Loucy (cell line): ENCODE measurements at regions not wholly inside any gene's neighbourhood (a gene's known extent, or its start where the extent isn't known, plus 50 kb on each side); places are given as distances from the start of the nearest gene placed in this dataset.

ENCODE experiments used
- H2AFZ ChIP-seq: fragments of 200-600 bp; sonication (generic); 2 replicates; pipeline ENCODE4 v1.6.0; 2016; ENCODE audit warnings: antibody characterized with exemption, mild to moderate bottlenecking, low read length, moderate library complexity
- H3F3A ChIP-seq: fragments of 200-600 bp; 2 replicates; pipeline ENCODE4 v1.6.0; 2016; ENCODE audit warnings: antibody characterized with exemption, low read depth, mild to moderate bottlenecking
- H3K27me3 ChIP-seq: fragments of 200-600 bp; sonication (generic); 2 replicates; pipeline ENCODE4 v1.6.1; 2014; ENCODE audit warnings: low read length, mild to moderate bottlenecking; ENCODE audit not compliant: insufficient read depth, poor library complexity, severe bottlenecking
- H3K36me3 ChIP-seq: fragments of 200-600 bp; sonication (generic); 2 replicates; pipeline ENCODE4 v1.6.1; 2016; ENCODE audit warnings: low read length; ENCODE audit not compliant: insufficient read depth
- H3K4me1 ChIP-seq: fragments of 200-600 bp; sonication (generic); 2 replicates; pipeline ENCODE4 v1.5.1; 2014; ENCODE audit warnings: low read length, mild to moderate bottlenecking; ENCODE audit not compliant: insufficient read depth, poor library complexity, severe bottlenecking
- H3K4me2 ChIP-seq: fragments of 200-600 bp; sonication (generic); 2 replicates; pipeline ENCODE4 v1.6.0; 2014; ENCODE audit warnings: antibody characterized with exemption, low read length, low read depth, mild to moderate bottlenecking; ENCODE audit not compliant: poor library complexity, severe bottlenecking
- H3K4me3 ChIP-seq: fragments of 200-600 bp; sonication (generic); 2 replicates; pipeline ENCODE4 v1.5.1; 2014; ENCODE audit warnings: low read length, mild to moderate bottlenecking, mixed read lengths; ENCODE audit not compliant: poor library complexity, severe bottlenecking
- H3K79me2 ChIP-seq: fragments of 200-600 bp; sonication (generic); 2 replicates; pipeline ENCODE4 v1.6.1; 2014; ENCODE audit warnings: low read length; ENCODE audit not compliant: insufficient read depth
- H3K9ac ChIP-seq: fragments of 200-600 bp; sonication (generic); 2 replicates; pipeline ENCODE4 v1.6.0; 2014; ENCODE audit warnings: mild to moderate bottlenecking, low read depth, low read length, moderate library complexity; ENCODE audit not compliant: poor library complexity, severe bottlenecking
- H3K9me2 ChIP-seq: fragments of 200-600 bp; sonication (generic); replicated peaks from 2 replicates; pipeline ENCODE4 v1.6.1; 2016; ENCODE audit warnings: low read depth, low read length, mixed read lengths
- H3K9me3 ChIP-seq: fragments of 200-600 bp; sonication (generic); 2 replicates; pipeline ENCODE4 v1.6.1; 2014; ENCODE audit warnings: mild to moderate bottlenecking, antibody characterized with exemption, low read length, low read depth; ENCODE audit not compliant: insufficient read depth
- H4K20me1 ChIP-seq: fragments of 200-600 bp; sonication (generic); 2 replicates; pipeline ENCODE4 v1.6.0; 2014; ENCODE audit warnings: antibody characterized with exemption, low read length, mild to moderate bottlenecking; ENCODE audit not compliant: insufficient read depth, poor library complexity, severe bottlenecking
- EZH2phosphoT487 ChIP-seq: fragments of 200-600 bp; IDR thresholded peaks from 2 replicates; pipeline ENCODE4 v1.6.1; 2018; ENCODE audit warnings: antibody characterized with exemption, mild to moderate bottlenecking, moderate library complexity, borderline replicate concordance
- TF ChIP-seq, protein P1 (sequence below): fragments of 200-600 bp; sonication (generic); conservative IDR thresholded peaks from 2 replicates; pipeline ENCODE4 v1.5.1; 2014; ENCODE audit warnings: mild to moderate bottlenecking, antibody characterized with exemption, low read length

DNA sequence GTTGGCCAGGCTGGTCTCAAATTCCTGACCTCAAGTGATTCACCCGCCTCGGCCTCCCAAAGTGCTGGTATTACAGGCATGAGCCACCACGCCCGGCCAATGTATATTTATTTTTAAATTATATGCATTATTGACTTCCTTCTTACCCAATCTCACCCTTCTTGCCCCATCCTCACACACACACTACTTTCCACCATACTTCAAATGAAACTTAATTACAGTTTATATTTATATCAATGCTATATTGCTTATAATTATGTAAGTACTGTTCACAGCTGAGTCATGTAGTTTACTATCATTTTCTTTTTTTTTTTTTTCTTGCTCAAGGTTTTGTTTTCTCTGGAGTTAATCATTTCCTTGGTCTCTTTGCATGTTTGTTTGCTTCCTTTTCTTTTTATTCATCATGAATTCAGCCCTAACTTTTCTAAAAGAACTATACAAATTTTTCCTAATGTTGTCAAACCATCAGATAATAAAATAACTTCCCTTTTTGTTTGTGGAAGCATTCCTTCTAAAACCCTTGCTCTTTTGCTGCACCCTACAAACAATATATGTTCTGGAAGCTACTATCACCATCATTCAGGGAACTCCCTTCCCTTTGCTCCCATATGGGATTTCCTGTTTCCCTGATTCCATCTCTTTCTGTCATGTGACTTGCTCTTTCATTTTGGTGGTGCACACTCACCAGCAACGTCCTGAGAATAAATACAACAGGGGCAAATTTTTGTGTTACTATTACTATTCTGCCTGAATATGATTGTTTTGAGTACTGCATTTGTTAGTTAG, 201.7 kb upstream of the SASH1 start:
- Histone ChIP-seq H3K9ac (no peak overlapping the region), H3K4me3 (no peak overlapping the region), H3F3A (peaks cover 13% of the 10 kb centered on the region), H3K4me1 (peaks cover 14% of the 10 kb centered on the region), H3K9me3 (peaks cover 27% of the 10 kb centered on the region; the same call in 1 of the 2 replicates), H2AFZ (no peak overlapping the region), H3K79me2 (no peaks in the 10 kb centered on the region), H3K4me2 (no peak overlapping the region), H3K36me3 (no peaks in the 10 kb centered on the region), H3K27me3 (no peaks in the 10 kb centered on the region), H3K9me2 (no peaks in the 10 kb centered on the region), H4K20me1 (no peaks in the 10 kb centered on the region)
- TF ChIP-seq, protein P1, sequence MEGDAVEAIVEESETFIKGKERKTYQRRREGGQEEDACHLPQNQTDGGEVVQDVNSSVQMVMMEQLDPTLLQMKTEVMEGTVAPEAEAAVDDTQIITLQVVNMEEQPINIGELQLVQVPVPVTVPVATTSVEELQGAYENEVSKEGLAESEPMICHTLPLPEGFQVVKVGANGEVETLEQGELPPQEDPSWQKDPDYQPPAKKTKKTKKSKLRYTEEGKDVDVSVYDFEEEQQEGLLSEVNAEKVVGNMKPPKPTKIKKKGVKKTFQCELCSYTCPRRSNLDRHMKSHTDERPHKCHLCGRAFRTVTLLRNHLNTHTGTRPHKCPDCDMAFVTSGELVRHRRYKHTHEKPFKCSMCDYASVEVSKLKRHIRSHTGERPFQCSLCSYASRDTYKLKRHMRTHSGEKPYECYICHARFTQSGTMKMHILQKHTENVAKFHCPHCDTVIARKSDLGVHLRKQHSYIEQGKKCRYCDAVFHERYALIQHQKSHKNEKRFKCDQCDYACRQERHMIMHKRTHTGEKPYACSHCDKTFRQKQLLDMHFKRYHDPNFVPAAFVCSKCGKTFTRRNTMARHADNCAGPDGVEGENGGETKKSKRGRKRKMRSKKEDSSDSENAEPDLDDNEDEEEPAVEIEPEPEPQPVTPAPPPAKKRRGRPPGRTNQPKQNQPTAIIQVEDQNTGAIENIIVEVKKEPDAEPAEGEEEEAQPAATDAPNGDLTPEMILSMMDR, result no peak
- TF ChIP-seq EZH2phosphoT487, result no peak

DNA sequence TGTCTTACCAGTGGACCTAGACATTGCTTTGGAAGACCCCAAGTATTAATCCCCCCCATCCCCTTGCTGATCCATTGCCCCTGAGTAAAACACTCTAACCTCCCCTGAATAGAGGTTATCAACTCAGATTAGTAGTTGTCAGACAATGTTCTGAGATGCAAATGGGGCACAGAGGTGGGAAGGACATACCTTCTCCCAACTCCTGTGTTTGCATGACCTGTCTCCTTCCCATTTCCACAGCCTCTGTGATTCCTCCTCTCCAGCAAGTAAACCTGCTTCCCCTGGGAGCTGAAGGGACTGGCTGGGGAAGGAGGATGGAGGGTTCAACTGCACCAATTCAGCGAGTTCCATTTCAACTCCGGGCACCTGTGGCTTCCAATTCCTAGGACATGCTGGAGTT, 199.8 kb upstream of the SASH1 start:
- no peaks in the 10 kb centered on the region for H3K36me3 ChIP-seq
- peaks cover 9% of the 10 kb centered on the region; the same call in 1 of the 2 replicates for H3K9me3 ChIP-seq
- no peak overlapping the region for H3K9ac ChIP-seq
- H2AFZ ChIP-seq, result no peak overlapping the region
- no peaks in the 10 kb centered on the region for H3K9me2 ChIP-seq
- H3K4me2 ChIP-seq, result no peak overlapping the region
- peaks cover 13% of the 10 kb centered on the region for H3F3A ChIP-seq
- no peaks in the 10 kb centered on the region for H4K20me1 ChIP-seq
- no peaks in the 10 kb centered on the region for H3K27me3 ChIP-seq
- H3K79me2 ChIP-seq, result no peaks in the 10 kb centered on the region
- H3K4me1 ChIP-seq, result peaks cover 26% of the 10 kb centered on the region
- no peak overlapping the region for H3K4me3 ChIP-seq
- TF ChIP-seq, protein P1, result no peak
- no peak for TF ChIP-seq EZH2phosphoT487

DNA sequence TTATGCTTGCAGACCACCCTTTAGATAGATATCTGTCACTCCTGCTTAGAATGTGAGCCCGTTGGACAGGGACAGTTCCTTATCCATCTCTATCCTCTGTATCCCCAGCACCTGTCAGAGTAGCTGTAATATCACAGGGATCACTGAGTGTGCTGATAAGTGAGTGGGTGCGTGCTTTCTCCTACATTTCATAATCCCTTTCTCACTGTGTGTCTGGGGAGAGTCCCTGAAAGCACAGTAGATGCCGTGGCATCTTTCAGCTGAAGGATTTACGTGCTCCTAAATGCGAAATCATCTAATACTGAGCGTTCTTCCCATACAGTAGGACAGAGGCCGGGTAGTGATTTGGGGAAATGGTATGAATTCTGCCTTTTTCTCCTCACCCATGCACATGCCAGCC, 198.9 kb upstream of the SASH1 start:
- H3K36me3 ChIP-seq, result no peaks in the 10 kb centered on the region
- H3K4me3 ChIP-seq, result no peak overlapping the region
- no peaks in the 10 kb centered on the region for H3K9me2 ChIP-seq
- H3F3A ChIP-seq, result peaks cover 6% of the 10 kb centered on the region
- no peaks in the 10 kb centered on the region for H3K79me2 ChIP-seq
- no peak overlapping the region for H3K9ac ChIP-seq
- TF ChIP-seq EZH2phosphoT487, result no peak
- TF ChIP-seq, protein P1, result no peak
- H3K27me3 ChIP-seq, result no peaks in the 10 kb centered on the region
- peaks cover 18% of the 10 kb centered on the region for H3K4me1 ChIP-seq
- no peak overlapping the region for H2AFZ ChIP-seq
- no peak overlapping the region for H3K4me2 ChIP-seq
- no peaks in the 10 kb centered on the region for H4K20me1 ChIP-seq
- H3K9me3 ChIP-seq, result peaks cover 2% of the 10 kb centered on the region; the same call in 1 of the 2 replicates
